Neural cell (in vitro differentiated cells): ENCODE measurements at regions not wholly inside any gene's neighbourhood (a gene's known extent, or its start where the extent isn't known, plus 50 kb on each side); places are given as distances from the start of the nearest gene placed in this dataset.

Experiments
- H2AFZ ChIP-seq: fragments of 200-600, 300-800 bp; sonication (generic), shearing (Covaris generic); 2 replicates; pipeline ENCODE4 v1.6.0; 2014; ENCODE audit warnings: low read depth, mild to moderate bottlenecking, antibody characterized with exemption, low read length, moderate library complexity
- H3F3A ChIP-seq: fragments of 200-600 bp; shearing (Covaris generic); 2 replicates; pipeline ENCODE4 v1.6.1; 2016; ENCODE audit warnings: mild to moderate bottlenecking, moderate library complexity, mixed read lengths, antibody characterized with exemption, low read length; ENCODE audit not compliant: insufficient read depth, poor library complexity, severe bottlenecking
- H3K27ac ChIP-seq: fragments of 200-600, 300-800 bp; sonication (generic), shearing (Covaris generic); 2 replicates; pipeline ENCODE4 v1.5.1; 2014; ENCODE audit warnings: mild to moderate bottlenecking, low read length, moderate library complexity
- H3K27me3 ChIP-seq: fragments of 300-800, 200-600 bp; sonication (generic), shearing (Covaris generic); 2 replicates; pipeline ENCODE4 v1.6.0; 2014; ENCODE audit warnings: mild to moderate bottlenecking, low read depth, low read length, moderate library complexity; ENCODE audit not compliant: insufficient read depth
- H3K36me3 ChIP-seq: fragments of 300-800, 200-600 bp; sonication (generic), shearing (Covaris generic); 2 replicates; pipeline ENCODE4 v1.5.1; 2014; ENCODE audit warnings: mild to moderate bottlenecking, antibody characterized with exemption, low read length, moderate library complexity; ENCODE audit not compliant: insufficient read depth
- H3K4me2 ChIP-seq: fragments of 300-800, 200-600 bp; sonication (generic), shearing (Covaris generic); 2 replicates; pipeline ENCODE4 v1.6.0; 2014; ENCODE audit warnings: mild to moderate bottlenecking, low read length
- H3K4me3 ChIP-seq: fragments of 300-800, 200-600 bp; sonication (generic), shearing (Covaris generic); 2 replicates; pipeline ENCODE4 v1.5.1; 2014; ENCODE audit warnings: mild to moderate bottlenecking, low read length, moderate library complexity
- H3K79me2 ChIP-seq: fragments of 200-600 bp; shearing (Covaris generic); replicated peaks from 2 replicates; pipeline ENCODE4 v1.6.0; 2014; ENCODE audit warnings: mild to moderate bottlenecking, low read length, moderate library complexity; ENCODE audit not compliant: insufficient read depth
- H3K9ac ChIP-seq: fragments of 300-800, 200-600 bp; sonication (generic), shearing (Covaris generic); 2 replicates; pipeline ENCODE4 v1.6.1; 2016; ENCODE audit warnings: mild to moderate bottlenecking, low read length, mixed read lengths
- H3K9me2 ChIP-seq: fragments of 200-600 bp; shearing (Covaris generic); 2 replicates; pipeline ENCODE4 v1.6.1; 2016; ENCODE audit warnings: mild to moderate bottlenecking, low read length, mixed read lengths; ENCODE audit not compliant: insufficient read depth
- H3K9me3 ChIP-seq: fragments of 200-600, 300-800 bp; sonication (generic), shearing (Covaris generic); 2 replicates; pipeline ENCODE4 v1.6.1; 2016; ENCODE audit warnings: mild to moderate bottlenecking, mixed run types, low read length, moderate library complexity, mixed read lengths
- H4K20me1 ChIP-seq: fragments of 200-600 bp; shearing (Covaris generic); 2 replicates; pipeline ENCODE4 v1.6.1; 2016; ENCODE audit warnings: mild to moderate bottlenecking, mixed run types; ENCODE audit not compliant: insufficient read depth
- CTCF ChIP-seq: fragments of 450-650 bp; IDR thresholded peaks from 2 replicates; pipeline ENCODE4 v1.5.1; 2014; ENCODE audit warnings: antibody characterized with exemption, mild to moderate bottlenecking, moderate library complexity; ENCODE audit not compliant: poor library complexity, severe bottlenecking
- EP300 ChIP-seq: fragments of 450-650 bp; conservative IDR thresholded peaks from 2 replicates; pipeline ENCODE4 v1.6.1; 2014; ENCODE audit warnings: antibody characterized with exemption, mild to moderate bottlenecking, moderate library complexity; ENCODE audit not compliant: poor library complexity, severe bottlenecking
- EZH2 ChIP-seq: fragments of 200-600, 300-800 bp; shearing (Covaris generic), sonication (generic); IDR thresholded peaks from 2 replicates; pipeline ENCODE4 v1.6.1; 2014; ENCODE audit warnings: antibody characterized with exemption, low read length, borderline replicate concordance, mild to moderate bottlenecking; ENCODE audit not compliant: insufficient read depth, poor library complexity, severe bottlenecking
- MXI1 ChIP-seq: fragments of 450-650 bp; conservative IDR thresholded peaks from 2 replicates; pipeline ENCODE4 v1.6.1; 2014; ENCODE audit warnings: antibody characterized with exemption, mild to moderate bottlenecking; ENCODE audit not compliant: poor library complexity, severe bottlenecking
- POLR2AphosphoS5 ChIP-seq: IDR thresholded peaks from 2 replicates; pipeline ENCODE4 v1.6.1; 2012
- RAD21 ChIP-seq: fragments of 450-650 bp; conservative IDR thresholded peaks from 2 replicates; pipeline ENCODE4 v1.6.1; 2014; ENCODE audit warnings: antibody characterized with exemption, mild to moderate bottlenecking, moderate library complexity
- REST ChIP-seq: IDR thresholded peaks from 2 replicates; pipeline ENCODE4 v1.6.1; 2012; ENCODE audit warnings: borderline replicate concordance
- SMC3 ChIP-seq: fragments of 450-650 bp; conservative IDR thresholded peaks from 2 replicates; pipeline ENCODE4 v1.6.1; 2014; ENCODE audit warnings: antibody characterized with exemption, mild to moderate bottlenecking, moderate library complexity; ENCODE audit not compliant: poor library complexity
- TAF1 ChIP-seq: IDR thresholded peaks from 2 replicates; pipeline ENCODE4 v1.6.1; 2012; ENCODE audit warnings: low read depth

DNA sequence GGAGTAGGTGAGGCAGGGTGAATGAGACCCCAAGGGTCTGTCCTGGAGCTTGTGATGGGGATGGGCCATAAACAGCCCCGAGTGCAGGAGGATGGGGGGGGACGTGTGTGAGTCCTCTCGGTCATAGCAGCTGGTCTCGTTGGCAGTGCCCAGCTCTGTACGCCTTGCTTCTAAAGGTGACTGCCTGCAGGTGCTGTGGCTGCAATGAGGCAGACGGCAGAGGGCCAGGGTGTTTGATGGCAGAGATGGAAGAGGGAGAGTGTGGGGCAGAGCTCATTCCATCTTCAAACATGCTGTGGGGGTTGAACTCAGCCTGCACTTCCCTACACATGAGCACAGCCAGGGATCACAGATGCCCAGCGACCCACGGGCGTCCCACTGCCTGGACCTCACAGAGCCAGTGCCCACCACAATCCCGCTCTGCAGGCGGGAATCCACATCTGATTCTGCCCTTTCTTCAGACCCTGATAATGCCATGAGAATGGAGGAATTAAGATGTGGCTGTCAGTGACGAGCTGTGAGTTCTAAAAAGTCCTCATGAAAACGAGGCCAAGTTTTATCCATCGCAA, 123.3 kb upstream of the CDH4 start:
- H3K9ac ChIP-seq, result no peak overlapping the region
- TF ChIP-seq MXI1 (no peak), EP300 (no peak), RAD21 (no peak), POLR2AphosphoS5 (no peak), SMC3 (no peak), TAF1 (no peak), CTCF (no peak), EZH2 (no peak), REST (no peak)
- H3K27ac ChIP-seq, result no peak overlapping the region
- no peak overlapping the region for H3K4me2 ChIP-seq
- H3K36me3 ChIP-seq, result no peaks in the 10 kb centered on the region
- H3F3A ChIP-seq, result no peaks in the 10 kb centered on the region
- H2AFZ ChIP-seq, result no peak overlapping the region
- H3K9me2 ChIP-seq, result no peaks in the 10 kb centered on the region
- H4K20me1 ChIP-seq, result no peaks in the 10 kb centered on the region
- H3K79me2 ChIP-seq, result no peaks in the 10 kb centered on the region
- H3K9me3 ChIP-seq, result no peaks in the 10 kb centered on the region
- H3K4me3 ChIP-seq, result no peak overlapping the region
- no peaks in the 10 kb centered on the region for H3K27me3 ChIP-seq

DNA sequence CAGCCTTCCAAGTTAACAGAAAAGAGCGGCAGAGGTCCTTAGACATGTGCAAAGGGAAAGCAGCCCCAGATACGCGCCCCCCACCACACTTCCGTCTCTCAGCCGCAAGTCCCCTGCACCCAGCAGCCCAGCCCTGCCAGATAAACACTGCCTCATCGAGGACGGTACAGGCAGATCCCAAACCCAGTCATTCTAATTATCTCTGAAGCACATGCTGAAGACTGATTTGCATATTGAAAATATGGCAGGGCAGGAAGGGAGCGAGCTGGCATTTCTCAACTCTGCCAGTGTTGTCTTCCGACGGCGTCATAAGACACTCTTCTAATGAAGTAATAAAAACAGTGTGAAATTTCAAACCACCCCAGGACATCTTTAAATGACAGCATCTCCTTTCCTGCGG, 122.8 kb upstream of the CDH4 start:
- Histone ChIP-seq H3K9ac (no peak overlapping the region), H3F3A (no peaks in the 10 kb centered on the region), H3K36me3 (no peaks in the 10 kb centered on the region), H3K4me3 (no peak overlapping the region), H3K79me2 (no peaks in the 10 kb centered on the region), H2AFZ (no peak overlapping the region), H3K4me2 (no peak overlapping the region), H4K20me1 (no peaks in the 10 kb centered on the region), H3K27ac (no peak overlapping the region), H3K9me3 (no peaks in the 10 kb centered on the region), H3K27me3 (no peaks in the 10 kb centered on the region), H3K9me2 (no peaks in the 10 kb centered on the region)
- TF ChIP-seq POLR2AphosphoS5, result no peak
- no peak for TF ChIP-seq SMC3
- TF ChIP-seq EP300, result no peak
- TF ChIP-seq CTCF, result no peak
- no peak for TF ChIP-seq MXI1
- TF ChIP-seq TAF1, result no peak
- no peak for TF ChIP-seq EZH2
- no peak for TF ChIP-seq REST
- no peak for TF ChIP-seq RAD21
